ENCODE measurements at regions not wholly inside any gene's neighbourhood (a gene's known extent, or its start where the extent isn't known, plus 50 kb on each side); places are given as distances from the start of the nearest gene placed in this dataset.

GRCh38 chr2:18803141-18803939 is 214.0 kb upstream of the NT5C1B start:
- Histone ChIP-seq H3K36me3 (no peaks in the 10 kb centered on the region), H3K4me3 (no peak overlapping the region), H3K9me3 (no peaks in the 10 kb centered on the region), H3K27me3 (no peaks in the 10 kb centered on the region), H3K4me1 (no peaks in the 10 kb centered on the region), H3K27ac (no peak overlapping the region)
- TF ChIP-seq CTCF (IDR thresholded peaks at IDR 0.05): no peak
- DNase-seq: no peak
- ATAC-seq: no peak
- intact Hi-C loops (cut with DNase I): no loop called here

GRCh38 chr2:18800240-18800971 is 211.0 kb upstream of the NT5C1B start:
- H3K9me3 ChIP-seq: no peaks in the 10 kb centered on the region
- no peaks in the 10 kb centered on the region for H3K27me3 ChIP-seq
- no peak overlapping the region for H3K4me3 ChIP-seq
- H3K36me3 ChIP-seq: no peaks in the 10 kb centered on the region
- TF ChIP-seq CTCF (IDR thresholded peaks at IDR 0.05): no peak
- intact Hi-C loops (cut with DNase I): no loop called here
- ATAC-seq (peak; percentile 62), DNase-seq (no peak)
- no peaks in the 10 kb centered on the region for H3K4me1 ChIP-seq
- H3K27ac ChIP-seq: no peak overlapping the region

GRCh38 chr2:18799397-18799796 is 210.0 kb upstream of the NT5C1B start:
- ATAC-seq (no peak), DNase-seq (no peak)
- intact Hi-C loops (cut with DNase I): no loop called here
- no peak overlapping the region for H3K27ac ChIP-seq
- no peak for TF ChIP-seq CTCF (IDR thresholded peaks at IDR 0.05)
- H3K27me3 ChIP-seq: no peaks in the 10 kb centered on the region
- no peaks in the 10 kb centered on the region for H3K4me1 ChIP-seq
- no peaks in the 10 kb centered on the region for H3K36me3 ChIP-seq
- no peak overlapping the region for H3K4me3 ChIP-seq
- no peaks in the 10 kb centered on the region for H3K9me3 ChIP-seq

- H3K27ac ChIP-seq: no peak overlapping the region
- no peak for TF ChIP-seq CTCF (IDR thresholded peaks at IDR 0.05)
- intact Hi-C loops (cut with DNase I): no loop called here
Measured at GRCh38 chr2:18797133-18797845, 207.9 kb upstream of the NT5C1B start.

GRCh38 chr2:18795906-18796305 is 206.5 kb upstream of the NT5C1B start:
- Histone ChIP-seq H3K4me3 (no peak overlapping the region), H3K36me3 (no peaks in the 10 kb centered on the region), H3K27me3 (no peaks in the 10 kb centered on the region), H3K27ac (no peak overlapping the region), H3K4me1 (no peaks in the 10 kb centered on the region), H3K9me3 (no peaks in the 10 kb centered on the region)
- ATAC-seq: no peak
- TF ChIP-seq CTCF (IDR thresholded peaks at IDR 0.05): no peak
- DNase-seq: no peak
- intact Hi-C loops (cut with DNase I): no loop called here

More at GRCh38 chr2:18797133-18797845, 207.9 kb upstream of the NT5C1B start:
- no peaks in the 10 kb centered on the region for H3K4me1 ChIP-seq
- no peaks in the 10 kb centered on the region for H3K36me3 ChIP-seq
- DNase-seq: no peak
- no peaks in the 10 kb centered on the region for H3K27me3 ChIP-seq
- ATAC-seq: no peak
- H3K9me3 ChIP-seq: no peaks in the 10 kb centered on the region
- H3K4me3 ChIP-seq: no peak overlapping the region

All from upper lobe of right lung (tissue), 1 donor.